HepG2 (cell line): ENCODE measurements at regions not wholly inside any gene's neighbourhood (a gene's known extent, or its start where the extent isn't known, plus 50 kb on each side); places are given as distances from the start of the nearest gene placed in this dataset.

ENCODE experiments used
- ATAC-seq: fragments of 200-7000 bp; cut with Tn5 transposase; 3 replicates; pipeline ENCODE4 v1.9.1; 2020; ENCODE audit warnings: mild to moderate bottlenecking, moderate library complexity
- BruUV-seq: library from RNA; stranded (reverse); fragments of 400-500 nt; replicated peaks from 2 replicates; lab custom pipeline; 2021; lab: Mats Ljungman, UMichigan
- CTCF ChIA-PET: fragments of 300-600 bp; formaldehyde crosslinking; extraction: SDS; loops from one replicate; lab custom pipeline; 2021; ENCODE audit warnings: low total read pairs, inconsistent platforms, low intra/inter-chr PET ratio; lab: Yijun Ruan, JAX
- POLR2A ChIA-PET: fragments of 350-600 bp; sonication (Branson Sonifier 250); formaldehyde crosslinking; loops from one replicate; lab custom pipeline; 2020; ENCODE audit warnings: antibody characterized with exemption, inconsistent platforms; lab: Yijun Ruan, JAX
- DNase-seq: peaks from one replicate; pipeline ENCODE4 v3.0.0-alpha.2; 2015; ENCODE audit warnings: low spot score
- FAIRE-seq: peaks from 3 replicates; lab custom pipeline; 2011; peaks lifted over from hg19 to GRCh38; lab: Jason Lieb, UNC
- H2AFZ ChIP-seq: one replicate; pipeline ENCODE4 v1.6.1; 2011; ENCODE audit warnings: low read length, inconsistent platforms
- H3K27ac ChIP-seq: fragments of 300-600 bp; 3 replicates; pipeline ENCODE4 v1.8.0; 2011; ENCODE audit warnings: mixed run types, mild to moderate bottlenecking, mixed read lengths, low read length, inconsistent platforms; ENCODE audit not compliant: insufficient read depth; ENCODE audit errors: extremely low read length
- H3K27me3 ChIP-seq, 2 experiments: fragments of 200-600 bp in 1 of 2; 2 replicates in 1 of 2; 3 replicates in 1 of 2; pipeline versions ENCODE4 v1.6.0 to v1.8.0; 2011; ENCODE audit warnings: low read length in 2 of 2, mild to moderate bottlenecking in 2 of 2, moderate library complexity in 2 of 2, inconsistent platforms in 1 of 2; ENCODE audit not compliant: insufficient read depth in 2 of 2, control insufficient read depth in 1 of 2
- H3K36me3 ChIP-seq, 2 experiments: fragments of 200-600 bp in 1 of 2; replicated peaks in 1 of 2; 2 replicates in 1 of 2; 3 replicates in 1 of 2; pipeline versions ENCODE4 v1.5.1 to v1.8.0; 2011; ENCODE audit warnings: low read length in 2 of 2, inconsistent platforms in 1 of 2; ENCODE audit not compliant: insufficient read depth in 2 of 2, control insufficient read depth in 1 of 2
- H3K4me1 ChIP-seq: 2 replicates; pipeline ENCODE4 v1.5.1; 2012; ENCODE audit warnings: low read length, inconsistent platforms; ENCODE audit not compliant: insufficient read depth
- H3K4me2 ChIP-seq: 2 replicates; pipeline ENCODE4 v1.6.0; 2011; ENCODE audit warnings: low read depth, low read length, inconsistent platforms
- H3K4me3 ChIP-seq, 3 experiments: fragments of 200-600 bp in 1 of 3; sonication (generic), shearing (Covaris generic) in 1 of 3; replicated peaks in 1 of 3; 2 replicates each; pipeline ENCODE4 v1.5.1; 2011 to 2016; ENCODE audit warnings: low read length in 3 of 3, inconsistent platforms in 2 of 3, low read depth in 2 of 3, mild to moderate bottlenecking in 2 of 3, control low read depth in 1 of 3, mixed read lengths in 1 of 3; ENCODE audit not compliant: insufficient read depth in 1 of 3
- H3K79me2 ChIP-seq: one replicate; pipeline ENCODE4 v1.6.1; 2011; ENCODE audit warnings: low read length, inconsistent platforms; ENCODE audit not compliant: insufficient read depth
- H3K9ac ChIP-seq: 2 replicates; pipeline ENCODE4 v1.6.0; 2011; ENCODE audit warnings: mild to moderate bottlenecking, low read depth, low read length, inconsistent platforms; ENCODE audit not compliant: insufficient read depth
- H3K9me3 ChIP-seq: 2 replicates; pipeline ENCODE4 v1.5.1; 2012; ENCODE audit warnings: mild to moderate bottlenecking, low read length
- H4K20me1 ChIP-seq: 2 replicates; pipeline ENCODE4 v1.6.0; 2011; ENCODE audit warnings: inconsistent platforms, mild to moderate bottlenecking, low read length, moderate library complexity; ENCODE audit not compliant: insufficient read depth
- GLMP ChIP-seq: sonication (generic); formaldehyde crosslinking; IDR thresholded peaks from 2 replicates; pipeline ENCODE4 v1.9.0; 2021; ENCODE audit warnings: missing genetic modification reagents, mild to moderate bottlenecking, borderline replicate concordance
- HOMEZ ChIP-seq: IDR thresholded peaks from 2 replicates; pipeline ENCODE4 v1.6.1; 2016; ENCODE audit warnings: low read depth
- MIXL1 ChIP-seq: IDR thresholded peaks from 2 replicates; pipeline ENCODE4 v1.6.1; 2016
- NR2F6 ChIP-seq, 2 experiments: IDR thresholded peaks; 2 replicates each; pipeline ENCODE4 v1.6.1; 2016; ENCODE audit warnings: antibody characterized with exemption in 1 of 2, mild to moderate bottlenecking in 1 of 2
- TAF15 ChIP-seq: fragments of 200-400 bp; formaldehyde crosslinking; IDR thresholded peaks from one replicate; pipeline ENCODE4 v1.6.1; 2018; ENCODE audit warnings: mild to moderate bottlenecking, low read depth, low read length; ENCODE audit not compliant: poor library complexity, severe bottlenecking
- TCF7L2 ChIP-seq: IDR thresholded peaks from 2 replicates; pipeline ENCODE4 v1.6.1; 2011; ENCODE audit warnings: mild to moderate bottlenecking, low read depth, low read length, moderate library complexity
- TEAD2 ChIP-seq: sonication (generic); formaldehyde crosslinking; IDR thresholded peaks from 2 replicates; pipeline ENCODE4 v1.9.0; 2021; ENCODE audit warnings: missing genetic modification reagents
- TEAD3 ChIP-seq: optimal IDR thresholded peaks from 2 replicates; pipeline ENCODE3; 2016; ENCODE audit warnings: borderline replicate concordance
- TERF1 ChIP-seq: sonication (generic); formaldehyde crosslinking; IDR thresholded peaks from 2 replicates; pipeline ENCODE4 v1.8.0; 2022; ENCODE audit warnings: mild to moderate bottlenecking, missing genetic modification reagents, moderate library complexity
- ZBTB14 ChIP-seq: sonication (generic); formaldehyde crosslinking; IDR thresholded peaks from 2 replicates; pipeline ENCODE4 v1.4.0; 2020; ENCODE audit warnings: missing genetic modification reagents
- ZBTB38 ChIP-seq: sonication (generic); formaldehyde crosslinking; IDR thresholded peaks from 2 replicates; pipeline ENCODE4 v1.5.1; 2020; ENCODE audit warnings: mild to moderate bottlenecking, missing genetic modification reagents
- ZNF101 ChIP-seq: sonication (generic); formaldehyde crosslinking; IDR thresholded peaks from 2 replicates; pipeline ENCODE4 v1.4.0; 2020; ENCODE audit warnings: mild to moderate bottlenecking, low read depth, missing genetic modification reagents, borderline replicate concordance
- ZNF326 ChIP-seq: sonication (generic); formaldehyde crosslinking; IDR thresholded peaks from 2 replicates; pipeline ENCODE4 v1.4.0; 2020; ENCODE audit warnings: missing genetic modification reagents, borderline replicate concordance
- ZNF337 ChIP-seq: sonication (generic); formaldehyde crosslinking; IDR thresholded peaks from 2 replicates; pipeline ENCODE4 v1.5.1; 2020; ENCODE audit warnings: missing genetic modification reagents, low read depth, mild to moderate bottlenecking, borderline replicate concordance
- ZNF34 ChIP-seq: sonication (generic); formaldehyde crosslinking; IDR thresholded peaks from 2 replicates; pipeline ENCODE4 v1.4.0; 2020; ENCODE audit warnings: mild to moderate bottlenecking, missing genetic modification reagents, borderline replicate concordance
- ZNF362 ChIP-seq: sonication (generic); formaldehyde crosslinking; IDR thresholded peaks from 2 replicates; pipeline ENCODE4 v1.4.0; 2020; ENCODE audit warnings: missing genetic modification reagents, mild to moderate bottlenecking, borderline replicate concordance
- ZNF460 ChIP-seq: sonication (generic); formaldehyde crosslinking; IDR thresholded peaks from 2 replicates; pipeline ENCODE4 v1.5.1; 2020; ENCODE audit warnings: missing genetic modification reagents, mild to moderate bottlenecking, borderline replicate concordance
- ZNF589 ChIP-seq: sonication (generic); formaldehyde crosslinking; conservative IDR thresholded peaks from 2 replicates; pipeline ENCODE4 v1.8.0; 2022; ENCODE audit warnings: mild to moderate bottlenecking, moderate library complexity, missing genetic modification reagents
- WGBS: methylation state at CpG from one replicate; pipeline ENCODE4 v1.1.6; 2017; ENCODE audit warnings: low lambda C conversion rate; 5-methylcytosine and 5-hydroxymethylcytosine counted together
- in situ Hi-C: cut with HindIII; loops from 2 replicates; pipeline ENCODE4 v1.10.0; 2017; ENCODE audit warnings: low pct_unique_long_range_greater_than_20kb; ENCODE audit not compliant: extremely low pct_ligation_motif_present
- intact Hi-C: fragments of 100-400 bp; cut with micrococcal nuclease; formaldehyde crosslinking; loops from one replicate; pipeline ENCODE4 v1.10.0; 2022; ENCODE audit not compliant: unreplicated experiment

- FAIRE-seq (no peak), DNase-seq (no peak), ATAC-seq (no peak)
- intact Hi-C loops (loop anchor here (5.0 kb wide), 2 partner anchors 141 to 211 kb away; no protein-coding TSS in a partner anchor), in situ Hi-C loops (loop anchor here (25.0 kb wide), 1 partner anchor 554 kb away; no protein-coding TSS in a partner anchor)
- Histone ChIP-seq H2AFZ (no peak overlapping the region), H3K36me3 (no peaks in the 10 kb centered on the region), H3K4me2 (no peak overlapping the region), H3K79me2 (peaks cover 3% of the 10 kb centered on the region), H3K27me3 (no peaks in the 10 kb centered on the region), H4K20me1 (no peaks in the 10 kb centered on the region), H3K4me3 (no peak overlapping the region), H3K9me3 (no peaks in the 10 kb centered on the region), H3K9ac (no peak overlapping the region), H3K4me1 (peaks cover 85% of the 10 kb centered on the region), H3K27ac (no peak overlapping the region)
- no TSS peak for BruUV-seq
- CTCF ChIA-PET: no interaction called here
- POLR2A ChIA-PET: interaction anchor here (0.9 to 4.5 kb wide), 5 partner anchors 53 to 162 kb away, joined by 3 to 53 read pairs (median 5); partner anchors contain the start of gene SPRY1
- WGBS: 51% methylated on average over 4 of the region's 4 CpGs
- TF ChIP-seq NR2F6 (IDR thresholded peaks at IDR 0.05) (no peak), NR2F6 (CRISPR knock-in tag; IDR thresholded peaks at IDR 0.05) (no peak), ZBTB14 (CRISPR knock-in tag) (no peak), ZNF589 (no peak), ZNF362 (CRISPR knock-in tag) (peak; percentile 34; the same call in 1 of the 2 replicates), ZNF337 (no peak), ZNF101 (no peak), ZNF460 (CRISPR knock-in tag) (no peak), ZNF326 (CRISPR knock-in tag) (no peak), HOMEZ (CRISPR knock-in tag) (no peak), TEAD2 (CRISPR knock-in tag) (no peak), MIXL1 (CRISPR knock-in tag) (no peak), TAF15 (no peak), TERF1 (CRISPR knock-in tag) (no peak), ZBTB38 (no peak), TEAD3 (no peak), ZNF34 (CRISPR knock-in tag) (no peak), GLMP (CRISPR knock-in tag) (no peak), TCF7L2 (no peak)
Measured at GRCh38 chr4:123557857-123558536, 161.4 kb downstream of the SPRY1 start.
